ENCODE measurements at regions not wholly inside any gene's neighbourhood (a gene's known extent, or its start where the extent isn't known, plus 50 kb on each side); places are given as distances from the start of the nearest gene placed in this dataset.

DNA sequence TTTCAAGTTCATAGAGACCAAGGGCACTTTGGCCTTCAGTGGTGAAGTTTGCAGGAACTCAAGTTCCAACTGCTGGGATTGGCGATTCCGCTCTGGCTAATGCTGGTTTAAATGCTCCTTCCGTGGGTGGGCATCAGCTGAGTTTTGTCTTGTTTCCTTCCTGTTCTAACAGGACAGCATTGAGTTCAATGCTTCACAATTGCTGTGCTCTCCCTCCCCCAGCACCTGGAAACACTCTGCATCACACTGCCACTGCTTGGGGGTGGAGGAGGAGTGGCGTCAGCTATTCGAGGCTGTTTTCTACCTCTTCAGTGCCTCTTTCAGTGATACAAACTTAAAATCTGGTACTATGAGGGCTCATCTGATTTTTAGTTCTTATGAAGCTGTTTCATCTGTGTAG is 634.9 kb downstream of the FSCB start:
- TF ChIP-seq, protein P1, sequence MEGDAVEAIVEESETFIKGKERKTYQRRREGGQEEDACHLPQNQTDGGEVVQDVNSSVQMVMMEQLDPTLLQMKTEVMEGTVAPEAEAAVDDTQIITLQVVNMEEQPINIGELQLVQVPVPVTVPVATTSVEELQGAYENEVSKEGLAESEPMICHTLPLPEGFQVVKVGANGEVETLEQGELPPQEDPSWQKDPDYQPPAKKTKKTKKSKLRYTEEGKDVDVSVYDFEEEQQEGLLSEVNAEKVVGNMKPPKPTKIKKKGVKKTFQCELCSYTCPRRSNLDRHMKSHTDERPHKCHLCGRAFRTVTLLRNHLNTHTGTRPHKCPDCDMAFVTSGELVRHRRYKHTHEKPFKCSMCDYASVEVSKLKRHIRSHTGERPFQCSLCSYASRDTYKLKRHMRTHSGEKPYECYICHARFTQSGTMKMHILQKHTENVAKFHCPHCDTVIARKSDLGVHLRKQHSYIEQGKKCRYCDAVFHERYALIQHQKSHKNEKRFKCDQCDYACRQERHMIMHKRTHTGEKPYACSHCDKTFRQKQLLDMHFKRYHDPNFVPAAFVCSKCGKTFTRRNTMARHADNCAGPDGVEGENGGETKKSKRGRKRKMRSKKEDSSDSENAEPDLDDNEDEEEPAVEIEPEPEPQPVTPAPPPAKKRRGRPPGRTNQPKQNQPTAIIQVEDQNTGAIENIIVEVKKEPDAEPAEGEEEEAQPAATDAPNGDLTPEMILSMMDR (IDR thresholded peaks at IDR 0.05 in 8 of 11, conservative IDR thresholded peaks at IDR 0.05 in 3 of 11), result no peak
- no peak for TF ChIP-seq POLR2A (IDR thresholded peaks at IDR 0.05)

Measured in spleen (tissue), 7 donors.